Type B pancreatic cell (in vitro differentiated cells): ENCODE measurements at regions not wholly inside any gene's neighbourhood (a gene's known extent, or its start where the extent isn't known, plus 50 kb on each side); places are given as distances from the start of the nearest gene placed in this dataset.

ENCODE experiments used
- DNase-seq: peaks from one replicate; pipeline ENCODE4 v3.0.0; 2021; ENCODE audit warnings: mixed read lengths; ENCODE audit not compliant: unreplicated experiment; ENCODE audit errors: extremely low spot score
- H3K27ac Mint-ChIP-seq: 2 replicates; pipeline ENCODE4 v1.8.0; 2021; ENCODE audit warnings: mild to moderate bottlenecking, mixed read lengths
- H3K27me3 Mint-ChIP-seq: 2 replicates; pipeline ENCODE4 v1.8.0; 2021; ENCODE audit warnings: mixed read lengths
- H3K36me3 Mint-ChIP-seq: 2 replicates; pipeline ENCODE4 v1.8.0; 2021; ENCODE audit warnings: mixed read lengths
- H3K4me1 Mint-ChIP-seq: one replicate; pipeline ENCODE4 v1.8.0; 2021; ENCODE audit warnings: mixed read lengths; ENCODE audit not compliant: unreplicated experiment
- H3K4me3 Mint-ChIP-seq: 2 replicates; pipeline ENCODE4 v1.8.0; 2021; ENCODE audit warnings: mild to moderate bottlenecking, mixed read lengths
- H3K9me3 Mint-ChIP-seq: 2 replicates; pipeline ENCODE4 v1.8.0; 2021; ENCODE audit warnings: mixed read lengths
- TF ChIP-seq, protein P1 (sequence below): fragments of 200-600 bp; sonication (generic); conservative IDR thresholded peaks from 2 replicates; pipeline ENCODE4 v1.5.0; 2021; ENCODE audit warnings: antibody characterized with exemption, mild to moderate bottlenecking

DNA sequence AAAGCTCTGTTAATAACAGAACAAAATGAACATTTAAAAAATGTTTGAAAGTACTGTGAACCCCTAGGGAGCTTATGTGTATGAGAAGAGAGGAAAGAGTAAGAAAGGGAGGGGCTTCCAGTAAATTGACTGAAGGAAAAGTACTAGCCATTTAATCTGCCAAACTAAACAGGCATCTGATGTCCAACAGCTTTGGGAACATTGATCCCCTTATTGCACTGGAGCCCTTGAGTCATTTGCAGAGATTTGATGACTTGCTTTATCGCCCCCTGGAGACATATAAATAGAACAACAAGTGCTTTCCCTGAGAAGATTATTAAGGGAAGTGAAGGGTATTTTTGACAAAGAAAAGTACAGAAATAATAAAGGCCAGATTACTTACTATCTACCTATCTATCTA is 319.3 kb upstream of the NOVA1 start:
- Mint-ChIP-seq H3K4me1 (peaks cover 3% of the 10 kb centered on the region), H3K4me3 (no peak overlapping the region), H3K36me3 (no peaks in the 10 kb centered on the region), H3K27me3 (peaks cover 3% of the 10 kb centered on the region), H3K9me3 (peaks cover 5% of the 10 kb centered on the region), H3K27ac (no peak overlapping the region)
- no peak for DNase-seq
- TF ChIP-seq, protein P1, sequence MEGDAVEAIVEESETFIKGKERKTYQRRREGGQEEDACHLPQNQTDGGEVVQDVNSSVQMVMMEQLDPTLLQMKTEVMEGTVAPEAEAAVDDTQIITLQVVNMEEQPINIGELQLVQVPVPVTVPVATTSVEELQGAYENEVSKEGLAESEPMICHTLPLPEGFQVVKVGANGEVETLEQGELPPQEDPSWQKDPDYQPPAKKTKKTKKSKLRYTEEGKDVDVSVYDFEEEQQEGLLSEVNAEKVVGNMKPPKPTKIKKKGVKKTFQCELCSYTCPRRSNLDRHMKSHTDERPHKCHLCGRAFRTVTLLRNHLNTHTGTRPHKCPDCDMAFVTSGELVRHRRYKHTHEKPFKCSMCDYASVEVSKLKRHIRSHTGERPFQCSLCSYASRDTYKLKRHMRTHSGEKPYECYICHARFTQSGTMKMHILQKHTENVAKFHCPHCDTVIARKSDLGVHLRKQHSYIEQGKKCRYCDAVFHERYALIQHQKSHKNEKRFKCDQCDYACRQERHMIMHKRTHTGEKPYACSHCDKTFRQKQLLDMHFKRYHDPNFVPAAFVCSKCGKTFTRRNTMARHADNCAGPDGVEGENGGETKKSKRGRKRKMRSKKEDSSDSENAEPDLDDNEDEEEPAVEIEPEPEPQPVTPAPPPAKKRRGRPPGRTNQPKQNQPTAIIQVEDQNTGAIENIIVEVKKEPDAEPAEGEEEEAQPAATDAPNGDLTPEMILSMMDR = peak; percentile 58

DNA sequence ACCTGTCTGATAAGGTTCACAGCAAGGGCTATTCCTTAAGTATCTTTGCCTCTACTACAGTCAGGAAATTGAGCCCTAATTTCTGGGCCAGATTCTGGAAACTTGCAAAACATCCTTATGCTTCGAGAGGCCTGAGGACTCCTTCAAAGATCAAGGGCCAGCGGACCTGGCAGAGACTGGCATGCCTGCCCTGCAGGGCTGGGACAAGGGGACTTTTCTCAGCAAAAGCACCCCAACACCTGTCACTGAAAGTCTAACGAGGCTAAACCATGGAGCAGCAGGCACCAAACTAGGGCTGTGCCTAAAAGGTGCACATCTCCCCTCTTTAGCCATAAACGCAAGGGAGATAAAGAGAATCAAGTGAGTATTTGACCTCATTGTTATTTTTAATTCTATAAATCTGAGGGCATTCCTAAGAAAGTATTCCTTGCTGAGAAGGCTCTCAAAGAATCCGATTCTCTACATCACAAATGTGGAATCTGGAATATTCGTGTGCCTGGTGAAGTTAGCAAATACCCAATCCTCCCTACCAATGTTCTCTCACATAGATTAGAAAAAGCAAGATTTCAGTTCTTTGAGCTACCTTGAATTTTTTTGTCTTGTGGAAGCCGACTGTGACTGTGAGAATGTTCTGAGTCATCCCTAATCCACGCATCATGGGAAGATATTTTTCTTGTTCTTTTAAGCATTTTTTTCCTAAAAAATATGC is 328.2 kb upstream of the NOVA1 start:
- H3K4me1 Mint-ChIP-seq = peaks cover 13% of the 10 kb centered on the region
- no peaks in the 10 kb centered on the region for H3K36me3 Mint-ChIP-seq
- DNase-seq = no peak
- H3K27ac Mint-ChIP-seq = no peak overlapping the region
- H3K4me3 Mint-ChIP-seq = no peak overlapping the region
- TF ChIP-seq, protein P1 = no peak
- no peaks in the 10 kb centered on the region for H3K27me3 Mint-ChIP-seq
- no peaks in the 10 kb centered on the region for H3K9me3 Mint-ChIP-seq

DNA sequence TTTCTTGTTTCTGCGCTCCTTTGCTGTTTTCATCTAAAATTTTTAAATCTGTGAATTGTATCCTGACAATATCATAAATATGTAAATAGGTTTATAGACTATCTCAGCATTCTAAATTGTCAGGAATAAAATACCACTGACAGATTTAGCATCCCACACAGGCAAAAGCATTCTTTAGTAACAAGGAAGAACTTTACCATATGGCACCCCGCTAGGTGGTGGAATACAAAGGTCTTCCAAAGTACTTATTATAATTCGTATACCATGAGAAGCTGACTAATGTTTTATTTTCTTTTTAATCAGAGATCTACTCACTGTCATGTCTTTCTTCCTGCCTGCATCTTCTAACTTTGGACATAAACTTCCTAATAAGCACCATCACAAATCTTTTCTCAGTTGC is 328.8 kb upstream of the NOVA1 start:
- Mint-ChIP-seq H3K4me3 (no peak overlapping the region), H3K4me1 (peaks cover 13% of the 10 kb centered on the region), H3K27me3 (no peaks in the 10 kb centered on the region), H3K27ac (no peak overlapping the region), H3K36me3 (no peaks in the 10 kb centered on the region), H3K9me3 (no peaks in the 10 kb centered on the region)
- TF ChIP-seq, protein P1 = no peak
- DNase-seq = no peak

DNA sequence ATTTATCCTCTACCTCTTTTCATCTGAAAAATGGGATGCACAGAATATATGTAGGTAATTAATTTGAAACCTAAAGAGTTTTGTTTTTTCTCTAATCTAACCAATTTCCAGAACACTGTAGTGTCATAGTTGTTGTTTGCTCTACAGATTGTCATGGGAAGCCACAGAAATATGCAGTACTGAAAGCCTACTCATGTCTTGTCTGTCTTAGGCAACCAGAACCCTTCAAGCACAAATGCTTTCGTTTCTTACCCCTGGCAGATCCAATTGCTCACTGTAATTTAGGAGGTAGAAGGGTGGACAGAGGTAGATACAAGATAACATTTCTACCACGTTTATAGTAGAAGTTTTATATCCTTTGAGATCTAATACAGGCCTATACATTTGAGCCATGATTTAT is 330.2 kb upstream of the NOVA1 start:
- Mint-ChIP-seq H3K27me3 (no peaks in the 10 kb centered on the region), H3K36me3 (no peaks in the 10 kb centered on the region)

DNA sequence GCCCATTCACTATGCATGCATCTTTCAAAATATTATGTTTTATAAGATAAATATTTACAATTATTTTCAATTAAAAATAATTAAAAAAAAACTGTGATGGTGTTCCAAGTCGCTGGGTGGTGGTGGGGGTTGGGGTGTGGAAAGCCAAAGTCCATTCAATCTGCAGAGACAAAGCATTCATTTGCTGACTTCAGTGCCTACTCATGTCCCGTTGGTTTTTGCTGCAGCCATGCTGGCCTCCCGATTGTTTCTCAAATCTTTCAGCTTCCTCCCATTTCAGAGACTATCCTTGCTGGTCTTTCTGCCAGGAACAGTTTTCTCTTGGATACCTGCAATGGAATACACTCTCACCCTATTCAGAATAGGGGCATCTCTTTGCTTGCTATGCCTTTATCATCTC is 331.5 kb upstream of the NOVA1 start:
- Mint-ChIP-seq H3K9me3 (no peaks in the 10 kb centered on the region), H3K27ac (no peak overlapping the region), H3K4me3 (no peak overlapping the region), H3K36me3 (no peaks in the 10 kb centered on the region), H3K4me1 (peaks cover 13% of the 10 kb centered on the region), H3K27me3 (no peaks in the 10 kb centered on the region)
- no peak for DNase-seq
- TF ChIP-seq, protein P1 = no peak

More for the DNA sequence above, 330.2 kb upstream of the NOVA1 start:
- H3K4me3 Mint-ChIP-seq = no peak overlapping the region
- TF ChIP-seq, protein P1 = no peak
- DNase-seq = no peak
- no peaks in the 10 kb centered on the region for H3K9me3 Mint-ChIP-seq
- H3K4me1 Mint-ChIP-seq = peaks cover 13% of the 10 kb centered on the region
- no peak overlapping the region for H3K27ac Mint-ChIP-seq
